ENCODE measurements at regions not wholly inside any gene's neighbourhood (a gene's known extent, or its start where the extent isn't known, plus 50 kb on each side); places are given as distances from the start of the nearest gene placed in this dataset.

DNA sequence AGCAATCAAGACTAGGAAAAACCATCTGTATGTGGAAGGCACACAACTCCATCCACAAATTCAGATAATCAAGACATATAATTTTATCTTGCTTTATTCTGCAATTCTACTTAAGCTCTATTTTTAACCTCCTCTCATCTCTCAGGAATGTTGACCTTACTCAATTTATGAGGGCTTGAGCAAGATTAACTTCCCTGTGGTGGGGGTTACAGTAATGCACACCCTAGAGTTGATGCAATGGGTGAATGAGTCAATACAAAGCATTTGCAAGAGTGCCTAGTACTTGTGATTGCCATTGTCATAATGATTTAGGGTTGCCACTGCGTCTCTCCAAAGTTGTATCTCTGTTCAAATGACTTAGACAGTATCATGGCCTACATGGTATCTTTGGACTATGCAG, 1598.4 kb upstream of the TMEM132C start:
- ChIA-PET CTCF (no interaction called here), POLR2A (ENCODE audit: unreplicated experiment) (no interaction called here)
- Histone ChIP-seq H3K9me3 (ENCODE audit: low read length) (no peaks in the 10 kb centered on the region), H3K9me2 (replicated peaks; ENCODE audit: low read length) (no peaks in the 10 kb centered on the region), H3K4me2 (ENCODE audit: low read length) (peak overlapping the region; percentile 53), H3K79me2 (ENCODE audit: low read length) (no peaks in the 10 kb centered on the region), H2AFZ (ENCODE audit: low read length) (no peak overlapping the region), H3K9ac (ENCODE audit: low read length) (no peak overlapping the region), H4K20me1 (ENCODE audit: low read length) (no peaks in the 10 kb centered on the region), H3K36me3 (ENCODE audit: low read depth, low read length) (no peaks in the 10 kb centered on the region), H3K27ac (ENCODE audit: low read length) (peak overlapping the region; percentile 79), H3K27me3 (ENCODE audit: low read length) (no peaks in the 10 kb centered on the region), H3K4me1 (ENCODE audit: insufficient read depth, low read length) (peaks cover 25% of the 10 kb centered on the region), H3K4me3 (ENCODE audit: low read length) (0 out of 2 replicates have a peak overlapping the region, but pooled peaks have one; percentile 9), H3F3A (ENCODE audit: low read length, unreplicated experiment) (no peaks in the 10 kb centered on the region)
- peak; percentile 82 for DNase-seq
- ATAC-seq = no peak
- TF ChIP-seq, protein P1, sequence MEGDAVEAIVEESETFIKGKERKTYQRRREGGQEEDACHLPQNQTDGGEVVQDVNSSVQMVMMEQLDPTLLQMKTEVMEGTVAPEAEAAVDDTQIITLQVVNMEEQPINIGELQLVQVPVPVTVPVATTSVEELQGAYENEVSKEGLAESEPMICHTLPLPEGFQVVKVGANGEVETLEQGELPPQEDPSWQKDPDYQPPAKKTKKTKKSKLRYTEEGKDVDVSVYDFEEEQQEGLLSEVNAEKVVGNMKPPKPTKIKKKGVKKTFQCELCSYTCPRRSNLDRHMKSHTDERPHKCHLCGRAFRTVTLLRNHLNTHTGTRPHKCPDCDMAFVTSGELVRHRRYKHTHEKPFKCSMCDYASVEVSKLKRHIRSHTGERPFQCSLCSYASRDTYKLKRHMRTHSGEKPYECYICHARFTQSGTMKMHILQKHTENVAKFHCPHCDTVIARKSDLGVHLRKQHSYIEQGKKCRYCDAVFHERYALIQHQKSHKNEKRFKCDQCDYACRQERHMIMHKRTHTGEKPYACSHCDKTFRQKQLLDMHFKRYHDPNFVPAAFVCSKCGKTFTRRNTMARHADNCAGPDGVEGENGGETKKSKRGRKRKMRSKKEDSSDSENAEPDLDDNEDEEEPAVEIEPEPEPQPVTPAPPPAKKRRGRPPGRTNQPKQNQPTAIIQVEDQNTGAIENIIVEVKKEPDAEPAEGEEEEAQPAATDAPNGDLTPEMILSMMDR (conservative IDR thresholded peaks at IDR 0.05; ENCODE audit: low read depth, low read length) = no peak
- TF ChIP-seq EZH2 (IDR thresholded peaks at IDR 0.05; ENCODE audit: low read length, unreplicated experiment) (no peak), EZH2phosphoT487 (IDR thresholded peaks at IDR 0.05; ENCODE audit: borderline replicate concordance, low read length) (no peak)
- intact Hi-C loops (cut with micrococcal nuclease) = no loop called here
- no TSS peak for BruUV-seq (replicated peaks)

DNA sequence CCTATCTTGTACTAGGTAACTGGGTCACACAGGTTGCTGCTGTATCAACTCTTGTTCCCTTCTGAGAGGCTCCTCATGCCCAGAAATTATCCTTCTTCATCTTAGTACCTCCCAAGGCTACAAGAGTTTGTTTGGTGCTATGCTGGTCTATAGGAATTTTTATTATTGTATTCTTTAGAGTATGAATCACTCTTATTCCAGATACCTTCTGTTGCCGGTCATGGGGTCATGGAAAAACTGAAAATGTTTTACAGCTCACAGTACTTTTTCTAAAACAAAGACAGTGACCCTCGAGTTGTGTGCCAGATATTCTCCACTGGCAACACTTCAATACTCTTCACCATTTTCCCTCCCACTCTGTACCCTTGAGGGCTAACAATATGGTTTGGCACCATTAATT, 1598.0 kb upstream of the TMEM132C start:
- TF ChIP-seq, protein P1 (conservative IDR thresholded peaks at IDR 0.05; ENCODE audit: low read depth, low read length) = no peak
- TF ChIP-seq EZH2phosphoT487 (IDR thresholded peaks at IDR 0.05; ENCODE audit: borderline replicate concordance, low read length) (no peak), EZH2 (IDR thresholded peaks at IDR 0.05; ENCODE audit: low read length, unreplicated experiment) (no peak)
- no peaks in the 10 kb centered on the region for H3K36me3 ChIP-seq (ENCODE audit: low read depth, low read length)
- H3F3A ChIP-seq (ENCODE audit: low read length, unreplicated experiment) = no peaks in the 10 kb centered on the region
- DNase-seq = peak; percentile 56
- peak overlapping the region; percentile 42; the same call in 1 of the 2 replicates for H2AFZ ChIP-seq (ENCODE audit: low read length)
- no peaks in the 10 kb centered on the region for H4K20me1 ChIP-seq (ENCODE audit: low read length)
- CTCF ChIA-PET = no interaction called here
- H3K9ac ChIP-seq (ENCODE audit: low read length) = no peak overlapping the region
- H3K9me3 ChIP-seq (ENCODE audit: low read length) = no peaks in the 10 kb centered on the region
- no peaks in the 10 kb centered on the region for H3K79me2 ChIP-seq (ENCODE audit: low read length)
- H3K27ac ChIP-seq (ENCODE audit: low read length) = peak overlapping the region; percentile 79
- H3K27me3 ChIP-seq (ENCODE audit: low read length) = no peaks in the 10 kb centered on the region
- POLR2A ChIA-PET (ENCODE audit: unreplicated experiment) = no interaction called here
- BruUV-seq (replicated peaks) = no TSS peak
- no peaks in the 10 kb centered on the region for H3K9me2 ChIP-seq (replicated peaks; ENCODE audit: low read length)
- intact Hi-C loops (cut with micrococcal nuclease) = no loop called here
- H3K4me2 ChIP-seq (ENCODE audit: low read length) = peak overlapping the region; percentile 53
- ATAC-seq = no peak
- peak overlapping the region; percentile 9; the same call in 1 of the 2 replicates for H3K4me3 ChIP-seq (ENCODE audit: low read length)
- peaks cover 25% of the 10 kb centered on the region for H3K4me1 ChIP-seq (ENCODE audit: insufficient read depth, low read length)

DNA sequence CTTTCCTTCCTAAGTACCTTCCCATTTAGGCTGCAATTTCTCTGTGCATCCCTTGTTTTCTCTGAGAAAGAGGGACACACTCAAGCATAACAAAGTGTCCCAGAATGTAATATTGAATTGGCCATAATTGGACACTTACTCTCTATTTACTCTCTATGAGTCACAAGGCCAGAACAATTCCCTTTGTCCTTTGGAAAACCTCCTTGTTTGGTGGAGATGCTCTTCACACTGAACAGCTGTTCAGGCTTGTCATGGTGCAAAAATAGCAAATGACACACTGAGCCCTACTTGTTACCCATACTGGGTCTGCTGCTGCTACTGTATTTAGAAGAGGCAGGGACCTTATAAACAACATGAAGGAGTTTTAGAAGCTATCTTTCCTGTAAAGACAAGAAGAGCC, 1590.5 kb upstream of the TMEM132C start:
- no peak overlapping the region for H3K4me3 ChIP-seq (ENCODE audit: low read length)
- POLR2A ChIA-PET (ENCODE audit: unreplicated experiment) = no interaction called here
- no peaks in the 10 kb centered on the region for H3K27me3 ChIP-seq (ENCODE audit: low read length)
- CTCF ChIA-PET = no interaction called here
- no peak overlapping the region for H3K9ac ChIP-seq (ENCODE audit: low read length)
- intact Hi-C loops (cut with micrococcal nuclease) = no loop called here
- no peaks in the 10 kb centered on the region for H3K79me2 ChIP-seq (ENCODE audit: low read length)
- no peak overlapping the region for H2AFZ ChIP-seq (ENCODE audit: low read length)
- no peaks in the 10 kb centered on the region for H3K4me1 ChIP-seq (ENCODE audit: insufficient read depth, low read length)
- H3F3A ChIP-seq (ENCODE audit: low read length, unreplicated experiment) = no peaks in the 10 kb centered on the region
- no peak overlapping the region for H3K4me2 ChIP-seq (ENCODE audit: low read length)
- ATAC-seq (no peak), DNase-seq (peak; percentile 23)
- TF ChIP-seq, protein P1 (conservative IDR thresholded peaks at IDR 0.05; ENCODE audit: low read depth, low read length) = no peak
- TF ChIP-seq EZH2phosphoT487 (IDR thresholded peaks at IDR 0.05; ENCODE audit: borderline replicate concordance, low read length) (no peak), EZH2 (IDR thresholded peaks at IDR 0.05; ENCODE audit: low read length, unreplicated experiment) (no peak)
- H3K9me2 ChIP-seq (replicated peaks; ENCODE audit: low read length) = no peaks in the 10 kb centered on the region
- H4K20me1 ChIP-seq (ENCODE audit: low read length) = no peaks in the 10 kb centered on the region
- no peak overlapping the region for H3K27ac ChIP-seq (ENCODE audit: low read length)
- BruUV-seq (replicated peaks) = no TSS peak
- peaks cover 3% of the 10 kb centered on the region; the same call in 1 of the 2 replicates for H3K9me3 ChIP-seq (ENCODE audit: low read length)
- no peaks in the 10 kb centered on the region for H3K36me3 ChIP-seq (ENCODE audit: low read depth, low read length)

All from PC-3 (cell line).